RWPE2 (cell line): ENCODE measurements at regions not wholly inside any gene's neighbourhood (a gene's known extent, or its start where the extent isn't known, plus 50 kb on each side); places are given as distances from the start of the nearest gene placed in this dataset.

ENCODE experiments used
- ATAC-seq: fragments of 200-7000 bp; cut with Tn5 transposase; 3 replicates; pipeline ENCODE4 v1.9.1; 2021; ENCODE audit warnings: low read depth
- DNase-seq: peaks from one replicate; pipeline ENCODE4 v3.0.0-alpha.2; 2020; ENCODE audit warnings: low spot score
- H3K27ac ChIP-seq: fragments of 450-650 bp; 2 replicates; pipeline ENCODE4 v1.5.1; 2017; ENCODE audit warnings: mild to moderate bottlenecking; ENCODE audit not compliant: poor library complexity, severe bottlenecking
- H3K27me3 ChIP-seq: fragments of 250-450 bp; sonication (Bioruptor Pico); 2 replicates; pipeline ENCODE4 v1.5.1; 2021; ENCODE audit warnings: mild to moderate bottlenecking, moderate library complexity; ENCODE audit not compliant: insufficient read depth, poor library complexity, severe bottlenecking
- H3K36me3 ChIP-seq: fragments of 250-450 bp; sonication (Bioruptor Pico); 2 replicates; pipeline ENCODE4 v1.5.1; 2020; ENCODE audit warnings: low read depth, mild to moderate bottlenecking, moderate library complexity
- H3K4me1 ChIP-seq: fragments of 250-450 bp; sonication (Bioruptor Pico); 2 replicates; pipeline ENCODE4 v1.5.1; 2021; ENCODE audit warnings: mild to moderate bottlenecking, moderate library complexity; ENCODE audit not compliant: insufficient read depth, poor library complexity, severe bottlenecking
- H3K4me3 ChIP-seq: fragments of 250-450 bp; sonication (Bioruptor Pico); 2 replicates; pipeline ENCODE4 v1.5.1; 2021; ENCODE audit warnings: mild to moderate bottlenecking, moderate library complexity; ENCODE audit not compliant: severe bottlenecking
- H3K9me3 ChIP-seq: fragments of 250-450 bp; sonication (Bioruptor Pico); 2 replicates; pipeline ENCODE4 v1.5.1; 2021; ENCODE audit warnings: mild to moderate bottlenecking, moderate library complexity; ENCODE audit not compliant: severe bottlenecking
- CTCF ChIP-seq: fragments of 450-650 bp; IDR thresholded peaks from one replicate; pipeline ENCODE4 v1.5.1; 2017; ENCODE audit warnings: mild to moderate bottlenecking, moderate library complexity; ENCODE audit not compliant: poor library complexity, severe bottlenecking

GRCh38 chrX:39309721-39310152 is 508.5 kb downstream of the MID1IP1 start:
- no peak for DNase-seq
- no peak overlapping the region for H3K4me3 ChIP-seq
- TF ChIP-seq CTCF = no peak
- no peak overlapping the region for H3K27ac ChIP-seq
- H3K27me3 ChIP-seq = no peaks in the 10 kb centered on the region
- ATAC-seq = no peak
- no peaks in the 10 kb centered on the region for H3K36me3 ChIP-seq
- no peaks in the 10 kb centered on the region for H3K9me3 ChIP-seq
- H3K4me1 ChIP-seq = no peaks in the 10 kb centered on the region

GRCh38 chrX:39310891-39311290 is 509.6 kb downstream of the MID1IP1 start:
- H3K4me1 ChIP-seq = no peaks in the 10 kb centered on the region
- H3K9me3 ChIP-seq = no peaks in the 10 kb centered on the region
- no peaks in the 10 kb centered on the region for H3K36me3 ChIP-seq
- no peak for ATAC-seq
- H3K4me3 ChIP-seq = no peak overlapping the region
- TF ChIP-seq CTCF = no peak
- H3K27me3 ChIP-seq = no peaks in the 10 kb centered on the region
- no peak for DNase-seq
- H3K27ac ChIP-seq = no peak overlapping the region

GRCh38 chrX:39311646-39312045 is 510.4 kb downstream of the MID1IP1 start:
- no peaks in the 10 kb centered on the region for H3K9me3 ChIP-seq
- no peak for DNase-seq
- H3K27ac ChIP-seq = no peak overlapping the region
- ATAC-seq = no peak
- no peak for TF ChIP-seq CTCF
- H3K27me3 ChIP-seq = no peaks in the 10 kb centered on the region
- H3K4me1 ChIP-seq = no peaks in the 10 kb centered on the region
- H3K36me3 ChIP-seq = no peaks in the 10 kb centered on the region
- H3K4me3 ChIP-seq = no peak overlapping the region

GRCh38 chrX:39313146-39313545 is 511.9 kb downstream of the MID1IP1 start:
- no peak overlapping the region for H3K27ac ChIP-seq
- no peaks in the 10 kb centered on the region for H3K4me1 ChIP-seq
- H3K27me3 ChIP-seq = no peaks in the 10 kb centered on the region
- H3K9me3 ChIP-seq = no peaks in the 10 kb centered on the region
- no peaks in the 10 kb centered on the region for H3K36me3 ChIP-seq
- no peak overlapping the region for H3K4me3 ChIP-seq
- DNase-seq (no peak), ATAC-seq (no peak)
- no peak for TF ChIP-seq CTCF

GRCh38 chrX:39318506-39319343 is 517.5 kb downstream of the MID1IP1 start:
- no peak for TF ChIP-seq CTCF
- DNase-seq = no peak
- Histone ChIP-seq H3K27ac (no peak overlapping the region), H3K4me3 (no peak overlapping the region), H3K4me1 (no peaks in the 10 kb centered on the region), H3K36me3 (no peaks in the 10 kb centered on the region), H3K27me3 (no peaks in the 10 kb centered on the region), H3K9me3 (no peaks in the 10 kb centered on the region)
- ATAC-seq = no peak
